Epithelial cell of proximal tubule (primary cell): ENCODE measurements at regions not wholly inside any gene's neighbourhood (a gene's known extent, or its start where the extent isn't known, plus 50 kb on each side); places are given as distances from the start of the nearest gene placed in this dataset.

Experiments
- DNase-seq: peaks from one replicate; pipeline ENCODE4 v3.0.0-alpha.2; 2011; ENCODE audit warnings: low read depth
- H3K4me3 ChIP-seq: 2 replicates; pipeline ENCODE4 v1.5.1; 2011; ENCODE audit warnings: low read depth, mild to moderate bottlenecking, low read length
- TF ChIP-seq, protein P1 (sequence below): conservative IDR thresholded peaks from 2 replicates; pipeline ENCODE4 v1.5.1; 2012; ENCODE audit warnings: low read depth, mild to moderate bottlenecking, low read length

DNA sequence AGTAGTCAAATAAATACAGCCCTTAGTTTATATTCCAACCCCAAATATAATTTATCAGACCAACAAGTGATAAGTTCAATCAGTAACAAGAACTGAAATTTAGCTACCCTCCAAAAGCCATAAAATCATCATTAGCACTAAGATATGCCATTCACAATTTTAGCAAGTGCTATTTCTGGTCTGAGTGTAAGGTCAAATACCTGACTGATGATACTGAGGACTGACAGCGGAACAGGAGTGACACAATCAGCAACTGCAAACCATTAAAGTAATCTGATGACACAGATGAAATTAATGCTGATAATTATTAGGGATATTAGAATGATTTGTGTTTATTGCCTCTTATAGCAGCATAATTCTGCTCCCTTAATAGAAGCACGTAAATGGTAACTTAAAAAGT, 152.7 kb upstream of the SPHKAP start:
- DNase-seq = no peak
- TF ChIP-seq, protein P1, sequence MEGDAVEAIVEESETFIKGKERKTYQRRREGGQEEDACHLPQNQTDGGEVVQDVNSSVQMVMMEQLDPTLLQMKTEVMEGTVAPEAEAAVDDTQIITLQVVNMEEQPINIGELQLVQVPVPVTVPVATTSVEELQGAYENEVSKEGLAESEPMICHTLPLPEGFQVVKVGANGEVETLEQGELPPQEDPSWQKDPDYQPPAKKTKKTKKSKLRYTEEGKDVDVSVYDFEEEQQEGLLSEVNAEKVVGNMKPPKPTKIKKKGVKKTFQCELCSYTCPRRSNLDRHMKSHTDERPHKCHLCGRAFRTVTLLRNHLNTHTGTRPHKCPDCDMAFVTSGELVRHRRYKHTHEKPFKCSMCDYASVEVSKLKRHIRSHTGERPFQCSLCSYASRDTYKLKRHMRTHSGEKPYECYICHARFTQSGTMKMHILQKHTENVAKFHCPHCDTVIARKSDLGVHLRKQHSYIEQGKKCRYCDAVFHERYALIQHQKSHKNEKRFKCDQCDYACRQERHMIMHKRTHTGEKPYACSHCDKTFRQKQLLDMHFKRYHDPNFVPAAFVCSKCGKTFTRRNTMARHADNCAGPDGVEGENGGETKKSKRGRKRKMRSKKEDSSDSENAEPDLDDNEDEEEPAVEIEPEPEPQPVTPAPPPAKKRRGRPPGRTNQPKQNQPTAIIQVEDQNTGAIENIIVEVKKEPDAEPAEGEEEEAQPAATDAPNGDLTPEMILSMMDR = no peak
- H3K4me3 ChIP-seq = no peak overlapping the region

DNA sequence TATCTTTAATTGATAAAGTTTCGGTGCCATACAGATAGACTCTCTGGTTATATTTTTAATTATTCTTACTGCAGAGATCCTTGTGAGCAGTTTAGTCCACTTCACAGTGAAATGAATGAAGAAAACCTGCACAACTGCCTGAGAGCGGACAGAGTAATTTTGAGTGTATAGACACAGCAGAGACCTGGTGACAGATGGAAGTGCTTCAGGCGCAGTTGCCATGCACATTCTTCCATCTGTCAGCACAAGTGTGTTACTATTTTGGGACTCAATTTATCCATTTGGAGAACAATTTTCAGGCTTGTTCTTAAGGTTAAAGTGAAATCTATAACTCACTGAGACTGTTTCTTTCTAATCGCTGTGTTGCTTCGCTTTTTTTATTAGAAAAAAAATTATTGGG, 147.8 kb upstream of the SPHKAP start:
- no peak for DNase-seq
- TF ChIP-seq, protein P1 = no peak

DNA sequence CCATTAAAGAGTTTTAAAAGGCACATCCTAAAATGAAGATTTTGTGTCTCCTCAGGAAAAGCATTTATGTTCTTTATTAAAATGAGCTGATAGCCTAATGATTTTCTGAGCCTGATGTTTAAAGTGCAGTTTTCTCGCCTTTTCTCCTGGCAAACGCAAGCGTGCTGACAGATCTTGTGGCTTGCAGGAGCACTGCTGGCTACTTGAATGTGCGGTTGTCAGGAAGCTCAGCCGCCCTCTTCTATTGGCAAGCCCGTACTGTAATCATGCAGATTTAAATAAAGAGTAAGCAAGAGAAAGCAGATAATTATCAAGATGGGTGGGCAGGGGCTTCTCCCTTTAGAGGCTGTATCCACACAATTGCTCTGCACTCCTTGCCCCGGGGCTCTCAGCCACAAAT, 139.5 kb upstream of the SPHKAP start:
- DNase-seq = no peak
- TF ChIP-seq, protein P1 = no peak
- H3K4me3 ChIP-seq = no peak overlapping the region

More for the DNA sequence above, 147.8 kb upstream of the SPHKAP start:
- no peak overlapping the region for H3K4me3 ChIP-seq

- TF ChIP-seq, protein P1 = peak; percentile 74
- no peak for DNase-seq
- no peak overlapping the region for H3K4me3 ChIP-seq
Measured at GRCh38 chr2:228318218-228318617, 136.7 kb upstream of the SPHKAP start.

DNA sequence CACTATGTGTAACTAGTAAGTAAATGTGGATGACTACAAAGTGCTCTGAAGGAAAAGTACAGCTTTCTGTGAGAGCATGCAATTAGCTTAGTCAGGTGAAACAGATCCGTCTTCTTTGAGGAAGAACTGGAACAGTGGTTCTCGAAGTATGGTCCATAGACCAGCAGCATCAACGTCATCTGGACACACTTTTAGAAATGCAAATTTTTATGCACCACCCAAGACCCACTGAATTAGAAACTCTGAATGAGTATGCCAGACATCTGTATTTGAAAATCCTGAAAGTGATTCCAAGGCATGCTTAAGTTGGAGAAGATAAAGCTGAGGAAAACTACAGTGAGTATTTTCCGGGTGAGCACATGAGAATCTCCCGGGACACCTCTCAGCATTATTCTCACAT, 130.7 kb upstream of the SPHKAP start:
- TF ChIP-seq, protein P1 = no peak
- no peak overlapping the region for H3K4me3 ChIP-seq
- DNase-seq = no peak

- no peak overlapping the region for H3K4me3 ChIP-seq
- TF ChIP-seq, protein P1 = no peak
- no peak for DNase-seq
Measured at GRCh38 chr2:228303960-228304359, 122.5 kb upstream of the SPHKAP start.

DNA sequence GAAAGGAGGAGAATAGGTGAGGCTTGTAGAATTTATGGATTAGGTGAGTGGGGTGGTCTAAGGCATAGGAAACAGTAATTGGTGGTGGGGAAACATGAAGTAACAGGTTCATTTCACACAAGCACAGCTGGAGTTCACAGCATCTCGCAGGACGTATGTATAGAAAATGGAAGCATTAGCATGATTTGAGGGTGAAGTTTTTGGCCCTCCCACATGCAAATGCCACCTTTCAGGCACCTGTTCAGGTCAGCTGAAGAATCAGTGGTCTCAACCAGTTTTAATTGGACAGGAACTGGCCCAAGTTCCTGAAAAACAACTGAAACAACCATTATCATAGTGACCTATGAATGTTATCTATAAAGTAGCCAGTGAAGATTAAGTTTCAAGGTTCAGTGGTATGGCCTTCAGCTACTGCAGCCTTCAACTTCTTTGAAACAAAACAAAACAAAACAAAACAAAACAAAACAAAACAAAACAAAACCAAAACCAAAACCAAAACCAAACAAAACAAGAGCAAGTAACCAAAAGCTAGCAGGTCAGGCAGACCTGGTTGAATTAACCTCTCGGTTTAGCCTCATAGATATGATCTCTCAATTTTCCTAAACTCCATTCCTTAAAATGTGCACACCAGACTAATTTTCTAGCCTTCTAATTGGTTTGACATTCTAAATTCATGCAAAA, 102.1 kb upstream of the SPHKAP start:
- no peak for DNase-seq
- TF ChIP-seq, protein P1 = no peak
- H3K4me3 ChIP-seq = no peak overlapping the region
